ENCODE measurements at regions not wholly inside any gene's neighbourhood (a gene's known extent, or its start where the extent isn't known, plus 50 kb on each side); places are given as distances from the start of the nearest gene placed in this dataset.
A peak's percentile ranks its signal among the peaks of the same experiment; 100 is the strongest.

DNA sequence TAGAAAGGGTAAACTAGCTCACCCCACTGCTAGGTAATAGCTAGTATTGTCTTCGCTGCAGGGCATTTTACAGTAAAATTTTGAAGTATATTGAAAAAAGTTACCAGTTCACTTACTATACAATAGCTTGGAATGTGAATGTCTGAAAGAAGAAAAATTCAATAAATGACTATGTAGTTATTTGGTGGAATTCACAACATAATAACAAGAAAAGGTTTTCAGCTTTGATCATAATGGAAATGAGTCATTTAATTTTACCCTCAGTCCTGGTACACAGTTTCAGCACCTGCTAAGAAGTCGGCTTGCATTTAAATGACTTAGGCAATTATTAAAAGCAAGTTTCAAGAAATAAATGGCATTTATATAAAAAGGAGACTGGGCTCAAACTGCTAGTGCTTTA, 90.4 kb downstream of the NUP35 start (continued):
- no peak for TF ChIP-seq BRCA1 (IDR thresholded peaks at IDR 0.05)
- no peak for TF ChIP-seq BRCA1 (CRISPR knock-in tag; IDR thresholded peaks at IDR 0.05)
- TF ChIP-seq, protein P1, sequence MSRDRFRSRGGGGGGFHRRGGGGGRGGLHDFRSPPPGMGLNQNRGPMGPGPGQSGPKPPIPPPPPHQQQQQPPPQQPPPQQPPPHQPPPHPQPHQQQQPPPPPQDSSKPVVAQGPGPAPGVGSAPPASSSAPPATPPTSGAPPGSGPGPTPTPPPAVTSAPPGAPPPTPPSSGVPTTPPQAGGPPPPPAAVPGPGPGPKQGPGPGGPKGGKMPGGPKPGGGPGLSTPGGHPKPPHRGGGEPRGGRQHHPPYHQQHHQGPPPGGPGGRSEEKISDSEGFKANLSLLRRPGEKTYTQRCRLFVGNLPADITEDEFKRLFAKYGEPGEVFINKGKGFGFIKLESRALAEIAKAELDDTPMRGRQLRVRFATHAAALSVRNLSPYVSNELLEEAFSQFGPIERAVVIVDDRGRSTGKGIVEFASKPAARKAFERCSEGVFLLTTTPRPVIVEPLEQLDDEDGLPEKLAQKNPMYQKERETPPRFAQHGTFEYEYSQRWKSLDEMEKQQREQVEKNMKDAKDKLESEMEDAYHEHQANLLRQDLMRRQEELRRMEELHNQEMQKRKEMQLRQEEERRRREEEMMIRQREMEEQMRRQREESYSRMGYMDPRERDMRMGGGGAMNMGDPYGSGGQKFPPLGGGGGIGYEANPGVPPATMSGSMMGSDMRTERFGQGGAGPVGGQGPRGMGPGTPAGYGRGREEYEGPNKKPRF (IDR thresholded peaks at IDR 0.05; ENCODE audit: low read depth, low read length), result no peak
- no peak for TF ChIP-seq NFE2 (IDR thresholded peaks at IDR 0.05; ENCODE audit: low read depth)
- no peak for TF ChIP-seq RFX1 (IDR thresholded peaks at IDR 0.05)
- TF ChIP-seq GTF2F1 (IDR thresholded peaks at IDR 0.05; ENCODE audit: low read depth, low read length), result no peak

DNA sequence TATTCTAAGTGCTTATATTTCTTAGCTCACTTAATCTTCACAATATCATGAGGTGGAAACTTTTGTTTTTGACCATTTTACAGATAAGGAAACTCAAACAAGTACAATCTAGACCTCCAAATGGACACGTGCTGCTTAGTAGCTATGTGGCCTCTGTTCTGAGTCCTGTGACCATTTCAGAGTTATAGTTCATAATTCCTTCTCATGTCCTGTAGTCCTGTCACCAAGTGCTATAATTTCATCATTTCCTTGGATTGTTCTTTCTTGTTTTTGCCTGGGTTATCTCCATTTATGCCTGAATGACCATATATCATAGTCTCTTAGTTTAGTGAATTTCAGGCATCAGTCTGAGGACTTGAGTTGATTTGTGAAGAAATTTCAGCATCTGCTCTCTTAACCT, 91.7 kb downstream of the NUP35 start:
- DNase-seq (ENCODE audit: extremely low read depth in 1 of 4, low spot score in 3 of 4) (peak in 1 of 4 experiments; percentile 15), ATAC-seq (peak; percentile 81), FAIRE-seq (peak; percentile 37)
- Histone ChIP-seq H3K4me3 (no peak overlapping the region), H3K27ac (ENCODE audit: extremely low read depth, low read depth, low read length) (no peak overlapping the region; the same call in 2 of the 3 replicates), H4K20me1 (replicated peaks; ENCODE audit: control insufficient read depth, insufficient read depth, low read length) (no peaks in the 10 kb centered on the region), H3K27me3 (ENCODE audit: control insufficient read depth in 2 of 2, insufficient read depth in 2 of 2, low read length in 2 of 2) (no peaks in the 10 kb centered on the region), H3K9ac (ENCODE audit: insufficient read depth in 1 of 2, low read depth in 2 of 2, low read length in 2 of 2) (no peak overlapping the region), H3K79me2 (ENCODE audit: control insufficient read depth, insufficient read depth, low read length) (no peaks in the 10 kb centered on the region), H3K9me1 (ENCODE audit: control insufficient read depth, insufficient read depth, low read length) (no peaks in the 10 kb centered on the region), H3K4me2 (ENCODE audit: insufficient read depth, low read length) (peak overlapping the region; percentile 13; the same call in 1 of the 2 replicates), H2AFZ (ENCODE audit: low read depth, low read length) (peak overlapping the region; percentile 51), H3K9me3 (replicated peaks; ENCODE audit: control insufficient read depth, insufficient read depth, low read depth, low read length) (no peaks in the 10 kb centered on the region), H3K4me1 (replicated peaks in 1 of 2; ENCODE audit: control insufficient read depth in 2 of 2, insufficient read depth in 2 of 2, low read length in 2 of 2) (peaks cover 0 to 8% of the 10 kb centered on the region in 2 experiments; a peak in 3 of 5 replicates), H3K36me3 (ENCODE audit: control insufficient read depth, insufficient read depth, low read length) (no peaks in the 10 kb centered on the region)
- ChIA-PET CTCF (ENCODE audit: low intra/inter-chr PET ratio) (no interaction called here), POLR2A (no interaction called here)
- BruUV-seq (replicated peaks), result no TSS peak
- in situ Hi-C loops (cut with MboI) (no loop called here), intact Hi-C loops (cut with micrococcal nuclease) (no loop called here)
- 12% methylated on average over 1 of the region's 1 CpG for WGBS (ENCODE audit: insufficient coverage, low coverage, missing lambda C conversion rate)
- TF ChIP-seq, protein P2, sequence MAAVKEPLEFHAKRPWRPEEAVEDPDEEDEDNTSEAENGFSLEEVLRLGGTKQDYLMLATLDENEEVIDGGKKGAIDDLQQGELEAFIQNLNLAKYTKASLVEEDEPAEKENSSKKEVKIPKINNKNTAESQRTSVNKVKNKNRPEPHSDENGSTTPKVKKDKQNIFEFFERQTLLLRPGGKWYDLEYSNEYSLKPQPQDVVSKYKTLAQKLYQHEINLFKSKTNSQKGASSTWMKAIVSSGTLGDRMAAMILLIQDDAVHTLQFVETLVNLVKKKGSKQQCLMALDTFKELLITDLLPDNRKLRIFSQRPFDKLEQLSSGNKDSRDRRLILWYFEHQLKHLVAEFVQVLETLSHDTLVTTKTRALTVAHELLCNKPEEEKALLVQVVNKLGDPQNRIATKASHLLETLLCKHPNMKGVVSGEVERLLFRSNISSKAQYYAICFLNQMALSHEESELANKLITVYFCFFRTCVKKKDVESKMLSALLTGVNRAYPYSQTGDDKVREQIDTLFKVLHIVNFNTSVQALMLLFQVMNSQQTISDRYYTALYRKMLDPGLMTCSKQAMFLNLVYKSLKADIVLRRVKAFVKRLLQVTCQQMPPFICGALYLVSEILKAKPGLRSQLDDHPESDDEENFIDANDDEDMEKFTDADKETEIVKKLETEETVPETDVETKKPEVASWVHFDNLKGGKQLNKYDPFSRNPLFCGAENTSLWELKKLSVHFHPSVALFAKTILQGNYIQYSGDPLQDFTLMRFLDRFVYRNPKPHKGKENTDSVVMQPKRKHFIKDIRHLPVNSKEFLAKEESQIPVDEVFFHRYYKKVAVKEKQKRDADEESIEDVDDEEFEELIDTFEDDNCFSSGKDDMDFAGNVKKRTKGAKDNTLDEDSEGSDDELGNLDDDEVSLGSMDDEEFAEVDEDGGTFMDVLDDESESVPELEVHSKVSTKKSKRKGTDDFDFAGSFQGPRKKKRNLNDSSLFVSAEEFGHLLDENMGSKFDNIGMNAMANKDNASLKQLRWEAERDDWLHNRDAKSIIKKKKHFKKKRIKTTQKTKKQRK (IDR thresholded peaks at IDR 0.05; ENCODE audit: borderline replicate concordance, low read depth, low read length), result no peak
- TF ChIP-seq ZNF584 (CRISPR knock-in tag; IDR thresholded peaks at IDR 0.05; ENCODE audit: low read depth) (no peak), CAMTA2 (CRISPR knock-in tag; conservative IDR thresholded peaks at IDR 0.05) (no peak), NONO (IDR thresholded peaks at IDR 0.05; ENCODE audit: low read depth in 2 of 2, low read length in 1 of 2) (no peak), EZH2 (IDR thresholded peaks at IDR 0.05; ENCODE audit: borderline replicate concordance, low read depth, low read length) (no peak), BHLHE40 (IDR thresholded peaks at IDR 0.05; ENCODE audit: low read length) (no peak), FOSL1 (tag; conservative IDR thresholded peaks at IDR 0.05) (no peak), ZNF77 (CRISPR knock-in tag; IDR thresholded peaks at IDR 0.05) (no peak), L3MBTL2 (IDR thresholded peaks at IDR 0.05) (peak; percentile 41; the same call in 1 of the 2 replicates), ZNF175 (CRISPR knock-in tag; IDR thresholded peaks at IDR 0.05; ENCODE audit: low read depth) (peak; percentile 57; the same call in 1 of the 2 replicates), MYC (IDR thresholded peaks at IDR 0.05; ENCODE audit: low read depth, low read length) (0 out of 2 replicates have a peak, but pooled peaks have one; percentile 26), MYC (CRISPR knock-in tag; IDR thresholded peaks at IDR 0.05; ENCODE audit: borderline replicate concordance, low read depth) (no peak), ZNF253 (CRISPR knock-in tag; conservative IDR thresholded peaks at IDR 0.05) (no peak)
